ENCODE measurements at regions not wholly inside any gene's neighbourhood (a gene's known extent, or its start where the extent isn't known, plus 50 kb on each side); places are given as distances from the start of the nearest gene placed in this dataset.

DNA sequence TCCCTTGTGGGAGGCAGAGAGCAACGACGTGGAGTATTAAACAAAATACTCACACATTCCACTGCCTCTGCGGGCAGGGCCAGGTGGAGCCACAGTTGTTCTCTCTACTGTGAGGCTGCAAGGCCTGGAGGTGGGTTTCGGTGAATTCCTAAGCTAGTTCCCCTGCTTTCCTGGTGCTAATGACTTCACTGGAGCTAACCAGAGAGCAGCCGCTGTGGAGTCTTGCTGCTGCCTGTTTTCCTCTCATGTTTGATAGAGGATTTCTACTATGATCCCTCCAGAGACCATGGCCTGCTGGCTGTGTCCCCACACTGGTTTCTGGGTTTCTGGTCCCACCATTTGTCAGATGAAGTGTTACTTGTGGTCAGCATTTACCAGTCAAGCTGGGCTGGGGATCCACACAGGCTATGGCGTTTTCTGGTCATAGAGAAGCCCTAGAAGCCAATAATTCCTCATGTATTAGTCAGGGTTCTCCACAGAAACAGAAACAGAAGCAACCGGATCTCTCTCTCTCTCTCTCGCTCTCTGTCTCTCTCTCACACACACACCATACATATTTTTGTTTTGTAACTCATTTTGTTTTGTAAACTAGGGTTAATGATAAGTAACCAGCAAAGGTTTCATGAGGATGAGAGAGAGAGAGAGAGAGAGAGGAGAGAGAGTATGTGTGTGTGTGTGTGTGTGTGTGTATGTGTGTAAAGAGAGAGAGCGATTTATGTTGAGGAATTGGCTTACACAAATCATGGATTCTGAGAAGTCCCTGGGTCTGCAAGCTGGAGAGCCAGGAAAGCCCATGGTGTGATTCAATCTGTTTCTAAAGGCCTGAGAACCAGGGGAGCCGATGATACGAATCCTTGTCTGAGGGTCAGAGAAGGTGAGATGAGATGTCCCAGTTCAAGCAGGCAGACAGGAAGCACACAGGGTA, 403.0 kb downstream of the GADD45G start:
- Mint-ChIP-seq H3K27me3 (no peaks in the 10 kb centered on the region), H3K4me3 (ENCODE audit: low read depth) (no peak overlapping the region), H3K9me3 (ENCODE audit: low read depth) (peaks cover 3% of the 10 kb centered on the region), H3K27ac (no peak overlapping the region), H3K4me1 (ENCODE audit: low read depth) (peaks cover 3% of the 10 kb centered on the region), H3K36me3 (ENCODE audit: insufficient read depth) (no peaks in the 10 kb centered on the region)
- TF ChIP-seq, protein P1, sequence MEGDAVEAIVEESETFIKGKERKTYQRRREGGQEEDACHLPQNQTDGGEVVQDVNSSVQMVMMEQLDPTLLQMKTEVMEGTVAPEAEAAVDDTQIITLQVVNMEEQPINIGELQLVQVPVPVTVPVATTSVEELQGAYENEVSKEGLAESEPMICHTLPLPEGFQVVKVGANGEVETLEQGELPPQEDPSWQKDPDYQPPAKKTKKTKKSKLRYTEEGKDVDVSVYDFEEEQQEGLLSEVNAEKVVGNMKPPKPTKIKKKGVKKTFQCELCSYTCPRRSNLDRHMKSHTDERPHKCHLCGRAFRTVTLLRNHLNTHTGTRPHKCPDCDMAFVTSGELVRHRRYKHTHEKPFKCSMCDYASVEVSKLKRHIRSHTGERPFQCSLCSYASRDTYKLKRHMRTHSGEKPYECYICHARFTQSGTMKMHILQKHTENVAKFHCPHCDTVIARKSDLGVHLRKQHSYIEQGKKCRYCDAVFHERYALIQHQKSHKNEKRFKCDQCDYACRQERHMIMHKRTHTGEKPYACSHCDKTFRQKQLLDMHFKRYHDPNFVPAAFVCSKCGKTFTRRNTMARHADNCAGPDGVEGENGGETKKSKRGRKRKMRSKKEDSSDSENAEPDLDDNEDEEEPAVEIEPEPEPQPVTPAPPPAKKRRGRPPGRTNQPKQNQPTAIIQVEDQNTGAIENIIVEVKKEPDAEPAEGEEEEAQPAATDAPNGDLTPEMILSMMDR (IDR thresholded peaks at IDR 0.05; ENCODE audit: unreplicated experiment), result no peak
- no peak for DNase-seq (ENCODE audit: low spot score, unreplicated experiment)

DNA sequence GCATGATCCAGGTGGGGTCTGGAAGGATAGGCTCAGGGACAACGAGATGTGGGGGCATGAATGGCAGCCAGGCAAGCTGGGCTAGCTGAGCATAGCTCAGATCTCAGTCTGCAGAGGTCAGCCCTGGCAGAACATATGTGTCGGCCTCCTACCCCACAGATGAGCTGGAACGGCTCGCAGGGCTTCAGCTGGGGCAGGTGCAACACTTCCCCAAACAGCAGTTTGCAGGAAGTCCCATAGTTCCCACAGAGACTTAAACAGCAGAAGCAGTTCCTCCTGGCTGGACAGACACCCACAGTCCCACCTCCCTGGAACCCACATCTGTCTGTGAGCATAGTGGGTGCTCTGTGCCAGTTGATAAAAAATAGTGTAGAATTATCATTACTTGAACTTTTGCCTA, 404.6 kb downstream of the GADD45G start:
- no peaks in the 10 kb centered on the region for H3K36me3 Mint-ChIP-seq (ENCODE audit: insufficient read depth)
- H3K4me3 Mint-ChIP-seq (ENCODE audit: low read depth), result no peak overlapping the region
- H3K27ac Mint-ChIP-seq, result no peak overlapping the region
- peaks cover 3% of the 10 kb centered on the region for H3K9me3 Mint-ChIP-seq (ENCODE audit: low read depth)
- no peaks in the 10 kb centered on the region for H3K27me3 Mint-ChIP-seq
- TF ChIP-seq, protein P1 (IDR thresholded peaks at IDR 0.05; ENCODE audit: unreplicated experiment), result no peak
- no peak for DNase-seq (ENCODE audit: low spot score, unreplicated experiment)
- H3K4me1 Mint-ChIP-seq (ENCODE audit: low read depth), result peaks cover 3% of the 10 kb centered on the region

DNA sequence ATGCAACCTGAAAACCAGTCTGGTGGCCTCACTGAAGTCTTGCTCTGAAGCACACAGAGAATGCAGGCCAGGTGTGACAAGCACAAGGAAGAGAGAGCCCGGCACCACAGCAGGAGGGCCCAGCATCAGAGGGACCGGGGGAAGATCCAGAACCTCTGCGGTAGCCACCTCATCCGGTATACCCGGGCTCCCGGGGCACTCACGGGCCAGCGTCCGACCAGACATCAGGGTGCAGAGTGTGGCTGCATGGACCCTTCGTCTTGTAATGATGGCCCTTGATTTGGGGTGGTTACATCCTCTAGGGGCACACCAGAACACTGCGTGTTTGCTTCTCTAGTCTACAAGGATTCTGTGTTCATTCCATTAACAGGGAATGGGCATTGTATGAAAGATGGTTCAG, 406.0 kb downstream of the GADD45G start:
- TF ChIP-seq, protein P1 (IDR thresholded peaks at IDR 0.05; ENCODE audit: unreplicated experiment), result no peak
- H3K36me3 Mint-ChIP-seq (ENCODE audit: insufficient read depth), result no peaks in the 10 kb centered on the region
- DNase-seq (ENCODE audit: low spot score, unreplicated experiment), result no peak
- H3K27me3 Mint-ChIP-seq, result no peaks in the 10 kb centered on the region
- no peaks in the 10 kb centered on the region for H3K9me3 Mint-ChIP-seq (ENCODE audit: low read depth)
- H3K4me1 Mint-ChIP-seq (ENCODE audit: low read depth), result peaks cover 3% of the 10 kb centered on the region
- H3K27ac Mint-ChIP-seq, result no peak overlapping the region
- H3K4me3 Mint-ChIP-seq (ENCODE audit: low read depth), result no peak overlapping the region

DNA sequence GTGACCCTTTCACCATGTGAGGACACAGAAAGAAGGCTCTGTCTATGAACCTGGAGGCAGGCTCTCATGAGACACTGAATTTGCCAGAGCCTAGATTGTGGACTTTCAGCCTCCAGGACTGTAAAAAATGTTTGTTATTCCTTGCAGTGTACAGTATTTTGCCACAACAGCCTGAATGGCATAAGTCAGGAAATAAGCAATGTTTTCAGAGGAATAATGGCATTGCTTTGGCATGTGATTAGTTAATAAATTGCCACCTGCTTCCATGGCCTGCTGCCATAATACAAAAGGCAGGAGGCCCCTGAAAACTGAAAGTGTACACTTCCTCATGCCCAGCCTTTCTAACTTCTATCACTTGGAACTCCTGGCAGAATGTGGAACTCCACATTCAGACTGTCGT, 408.1 kb downstream of the GADD45G start:
- Mint-ChIP-seq H3K27ac (no peak overlapping the region), H3K9me3 (ENCODE audit: low read depth) (no peaks in the 10 kb centered on the region), H3K27me3 (peaks cover 4% of the 10 kb centered on the region), H3K4me1 (ENCODE audit: low read depth) (peaks cover 3% of the 10 kb centered on the region), H3K4me3 (ENCODE audit: low read depth) (no peak overlapping the region), H3K36me3 (ENCODE audit: insufficient read depth) (no peaks in the 10 kb centered on the region)
- DNase-seq (ENCODE audit: low spot score, unreplicated experiment), result no peak
- TF ChIP-seq, protein P1 (IDR thresholded peaks at IDR 0.05; ENCODE audit: unreplicated experiment), result no peak

DNA sequence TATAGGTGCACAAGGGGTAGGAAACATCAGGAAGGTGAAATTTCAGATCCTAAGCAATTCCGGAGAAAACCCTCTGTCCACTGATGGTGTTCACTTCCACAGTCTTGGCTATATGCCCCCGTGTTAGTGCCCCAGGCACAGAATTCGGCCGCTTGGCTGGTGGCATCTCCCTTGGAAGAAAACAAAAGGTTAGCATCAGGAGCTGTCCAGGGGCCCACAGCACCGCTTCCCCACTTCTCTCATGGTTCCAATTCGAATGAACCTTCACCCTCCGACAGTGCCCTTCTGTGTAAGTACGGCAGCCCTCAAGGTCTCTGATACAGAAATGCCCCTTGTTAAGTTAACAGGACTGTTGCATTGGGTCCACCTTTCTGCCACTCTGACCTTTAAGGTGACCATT, 409.0 kb downstream of the GADD45G start:
- no peak overlapping the region for H3K4me3 Mint-ChIP-seq (ENCODE audit: low read depth)
- no peaks in the 10 kb centered on the region for H3K9me3 Mint-ChIP-seq (ENCODE audit: low read depth)
- DNase-seq (ENCODE audit: low spot score, unreplicated experiment), result no peak
- no peak overlapping the region for H3K27ac Mint-ChIP-seq
- no peaks in the 10 kb centered on the region for H3K36me3 Mint-ChIP-seq (ENCODE audit: insufficient read depth)
- H3K4me1 Mint-ChIP-seq (ENCODE audit: low read depth), result no peaks in the 10 kb centered on the region
- H3K27me3 Mint-ChIP-seq, result peaks cover 4% of the 10 kb centered on the region
- TF ChIP-seq, protein P1 (IDR thresholded peaks at IDR 0.05; ENCODE audit: unreplicated experiment), result no peak
